Caco-2 (cell line): ENCODE measurements at regions not wholly inside any gene's neighbourhood (a gene's known extent, or its start where the extent isn't known, plus 50 kb on each side); places are given as distances from the start of the nearest gene placed in this dataset.

ENCODE experiments used
- BruUV-seq: library from RNA; stranded (reverse); fragments of 400-500 nt; replicated peaks from 2 replicates; lab custom pipeline; 2021; lab: Mats Ljungman, UMichigan
- CTCF ChIA-PET: fragments of 300-600 bp; sonication (Branson Sonifier 250); formaldehyde crosslinking; loops from one replicate; lab custom pipeline; 2022; ENCODE audit warnings: antibody characterized with exemption; lab: Charles Lee
- POLR2A ChIA-PET: fragments of 300-600 bp; sonication (Branson Sonifier 250); formaldehyde crosslinking; loops from one replicate; lab custom pipeline; 2022; ENCODE audit warnings: antibody characterized with exemption; lab: Charles Lee
- DNase-seq, 2 experiments: peaks; one replicate each; pipeline versions ENCODE4 v3.0.0 to v3.0.0-alpha.2; 2020 to 2022
- H3K27me3 ChIP-seq: replicated peaks from 2 replicates; pipeline ENCODE4 v1.6.0; 2011; ENCODE audit warnings: low read length; ENCODE audit not compliant: control insufficient read depth, insufficient read depth
- H3K36me3 ChIP-seq: 2 replicates; pipeline ENCODE4 v1.5.1; 2011; ENCODE audit warnings: low read length; ENCODE audit not compliant: control insufficient read depth, insufficient read depth
- H3K4me1 ChIP-seq: fragments of 250-450 bp; sonication (Bioruptor Pico); 2 replicates; pipeline ENCODE4 v1.5.1; 2020; ENCODE audit warnings: mild to moderate bottlenecking
- H3K4me3 ChIP-seq: 2 replicates; pipeline ENCODE4 v1.5.1; 2011; ENCODE audit warnings: low read depth, mild to moderate bottlenecking, control low read depth, low read length
- H3K9me3 ChIP-seq: fragments of 250-450 bp; sonication (Bioruptor Pico); 2 replicates; pipeline ENCODE4 v1.5.1; 2020; ENCODE audit warnings: mild to moderate bottlenecking, moderate library complexity
- H3K27ac Mint-ChIP-seq: one replicate; pipeline ENCODE4 v1.8.0; 2022; ENCODE audit warnings: mixed read lengths; ENCODE audit not compliant: unreplicated experiment
- H3K27me3 Mint-ChIP-seq: one replicate; pipeline ENCODE4 v1.8.0; 2022; ENCODE audit warnings: mixed read lengths; ENCODE audit not compliant: insufficient read depth, unreplicated experiment
- H3K36me3 Mint-ChIP-seq: one replicate; pipeline ENCODE4 v1.8.0; 2022; ENCODE audit warnings: mild to moderate bottlenecking, mixed read lengths; ENCODE audit not compliant: insufficient read depth, unreplicated experiment
- H3K4me1 Mint-ChIP-seq: one replicate; pipeline ENCODE4 v1.8.0; 2022; ENCODE audit warnings: low read depth, mixed read lengths; ENCODE audit not compliant: unreplicated experiment
- H3K4me3 Mint-ChIP-seq: one replicate; pipeline ENCODE4 v1.8.0; 2022; ENCODE audit warnings: mild to moderate bottlenecking, moderate library complexity, mixed read lengths; ENCODE audit not compliant: unreplicated experiment
- H3K9me3 Mint-ChIP-seq: one replicate; pipeline ENCODE4 v1.8.0; 2022; ENCODE audit warnings: mixed read lengths; ENCODE audit not compliant: unreplicated experiment
- intact Hi-C: fragments of 100-400 bp; cut with micrococcal nuclease; formaldehyde crosslinking; loops from one replicate; pipeline ENCODE4 v1.10.0; 2022; ENCODE audit not compliant: unreplicated experiment
- TF ChIP-seq, protein P1 (sequence below), 2 experiments: fragments of 200-600 bp in 1 of 2; IDR thresholded peaks; 1 replicate in 1 of 2; 2 replicates in 1 of 2; pipeline versions ENCODE4 v1.5.1 to v1.8.0; 2011 to 2022; ENCODE audit warnings: antibody characterized with exemption in 1 of 2, control low read depth in 1 of 2, inconsistent platforms in 1 of 2, low read depth in 1 of 2, low read length in 1 of 2, mild to moderate bottlenecking in 1 of 2, moderate library complexity in 1 of 2; ENCODE audit not compliant: insufficient read depth in 1 of 2, severe bottlenecking in 1 of 2, unreplicated experiment in 1 of 2

- CTCF ChIA-PET, result no interaction called here
- Mint-ChIP-seq H3K36me3 (no peaks in the 10 kb centered on the region), H3K27me3 (peaks cover 2% of the 10 kb centered on the region), H3K4me1 (no peaks in the 10 kb centered on the region), H3K9me3 (no peaks in the 10 kb centered on the region), H3K4me3 (no peak overlapping the region), H3K27ac (no peak overlapping the region)
- TF ChIP-seq, protein P1, sequence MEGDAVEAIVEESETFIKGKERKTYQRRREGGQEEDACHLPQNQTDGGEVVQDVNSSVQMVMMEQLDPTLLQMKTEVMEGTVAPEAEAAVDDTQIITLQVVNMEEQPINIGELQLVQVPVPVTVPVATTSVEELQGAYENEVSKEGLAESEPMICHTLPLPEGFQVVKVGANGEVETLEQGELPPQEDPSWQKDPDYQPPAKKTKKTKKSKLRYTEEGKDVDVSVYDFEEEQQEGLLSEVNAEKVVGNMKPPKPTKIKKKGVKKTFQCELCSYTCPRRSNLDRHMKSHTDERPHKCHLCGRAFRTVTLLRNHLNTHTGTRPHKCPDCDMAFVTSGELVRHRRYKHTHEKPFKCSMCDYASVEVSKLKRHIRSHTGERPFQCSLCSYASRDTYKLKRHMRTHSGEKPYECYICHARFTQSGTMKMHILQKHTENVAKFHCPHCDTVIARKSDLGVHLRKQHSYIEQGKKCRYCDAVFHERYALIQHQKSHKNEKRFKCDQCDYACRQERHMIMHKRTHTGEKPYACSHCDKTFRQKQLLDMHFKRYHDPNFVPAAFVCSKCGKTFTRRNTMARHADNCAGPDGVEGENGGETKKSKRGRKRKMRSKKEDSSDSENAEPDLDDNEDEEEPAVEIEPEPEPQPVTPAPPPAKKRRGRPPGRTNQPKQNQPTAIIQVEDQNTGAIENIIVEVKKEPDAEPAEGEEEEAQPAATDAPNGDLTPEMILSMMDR (IDR thresholded peaks at IDR 0.05; ENCODE audit: insufficient read depth in 1 of 2, low read depth in 1 of 2, low read length in 1 of 2, severe bottlenecking in 1 of 2, unreplicated experiment in 1 of 2), result no peak
- Histone ChIP-seq H3K27me3 (no peaks in the 10 kb centered on the region), H3K9me3 (no peaks in the 10 kb centered on the region), H3K36me3 (no peaks in the 10 kb centered on the region), H3K4me3 (no peak overlapping the region), H3K4me1 (no peaks in the 10 kb centered on the region)
- POLR2A ChIA-PET, result no interaction called here
- intact Hi-C loops, result no loop called here
- DNase-seq, result no peak
- no TSS peak for BruUV-seq
Measured at GRCh38 chr4:163871078-163871477, 376.6 kb downstream of the TMA16 start.

DNA sequence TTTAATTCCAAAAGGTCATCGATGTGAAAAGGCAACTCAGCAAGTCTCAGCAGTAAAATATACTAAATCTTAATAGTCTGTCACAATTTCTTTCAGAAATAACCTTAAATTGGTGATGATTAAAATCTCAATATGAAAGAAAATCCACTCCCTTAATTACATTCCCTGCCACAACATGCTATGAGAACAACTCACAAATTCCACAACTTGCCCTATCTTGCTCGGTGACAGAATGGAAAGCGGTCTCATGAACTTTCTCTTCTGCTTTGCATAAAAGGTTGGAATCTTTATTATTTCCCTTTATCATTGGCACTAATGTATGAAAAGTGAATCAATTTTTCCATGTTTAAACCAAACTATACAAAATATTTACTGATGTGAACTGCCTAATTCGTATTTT lies 380.8 kb downstream of the TMA16 start:
- H3K36me3 Mint-ChIP-seq, result no peaks in the 10 kb centered on the region
- Histone ChIP-seq H3K36me3 (no peaks in the 10 kb centered on the region), H3K4me3 (no peak overlapping the region), H3K27me3 (no peaks in the 10 kb centered on the region), H3K4me1 (no peaks in the 10 kb centered on the region), H3K9me3 (no peaks in the 10 kb centered on the region)
- no peak overlapping the region for H3K27ac Mint-ChIP-seq
- H3K27me3 Mint-ChIP-seq, result peaks cover 5% of the 10 kb centered on the region
- DNase-seq, result no peak
- H3K4me1 Mint-ChIP-seq, result peaks cover 6% of the 10 kb centered on the region
- POLR2A ChIA-PET, result no interaction called here
- no peak overlapping the region for H3K4me3 Mint-ChIP-seq
- CTCF ChIA-PET, result no interaction called here
- intact Hi-C loops, result no loop called here
- H3K9me3 Mint-ChIP-seq, result no peaks in the 10 kb centered on the region
- BruUV-seq, result no TSS peak
- TF ChIP-seq, protein P1 (IDR thresholded peaks at IDR 0.05; ENCODE audit: insufficient read depth in 1 of 2, low read depth in 1 of 2, low read length in 1 of 2, severe bottlenecking in 1 of 2, unreplicated experiment in 1 of 2), result no peak

GRCh38 chr4:163878336-163879121 lies 384.0 kb downstream of the TMA16 start:
- Mint-ChIP-seq H3K27me3 (peaks cover 3% of the 10 kb centered on the region), H3K36me3 (no peaks in the 10 kb centered on the region), H3K4me1 (peaks cover 6% of the 10 kb centered on the region), H3K27ac (no peak overlapping the region), H3K4me3 (no peak overlapping the region), H3K9me3 (no peaks in the 10 kb centered on the region)
- Histone ChIP-seq H3K4me3 (no peak overlapping the region), H3K9me3 (no peaks in the 10 kb centered on the region), H3K36me3 (no peaks in the 10 kb centered on the region), H3K27me3 (no peaks in the 10 kb centered on the region), H3K4me1 (no peaks in the 10 kb centered on the region)
- intact Hi-C loops, result no loop called here
- DNase-seq, result no peak
- ChIA-PET POLR2A (no interaction called here), CTCF (no interaction called here)
- TF ChIP-seq, protein P1 (IDR thresholded peaks at IDR 0.05; ENCODE audit: insufficient read depth in 1 of 2, low read depth in 1 of 2, low read length in 1 of 2, severe bottlenecking in 1 of 2, unreplicated experiment in 1 of 2), result no peak
- BruUV-seq, result no TSS peak
